ENCODE measurements at regions not wholly inside any gene's neighbourhood (a gene's known extent, or its start where the extent isn't known, plus 50 kb on each side); places are given as distances from the start of the nearest gene placed in this dataset.
A peak's percentile ranks its signal among the peaks of the same experiment; 100 is the strongest.
"Not testable (repeated sequence)": the region's sequence is repeated elsewhere in the genome, so short reads cannot be mapped to it uniquely, and the experiment has no call there.

GRCh38 chr3:164781755-164782154, 296.5 kb downstream of the SI start:
- H3K9me3 ChIP-seq: peaks cover 9% of the 10 kb centered on the region
- H3K27ac ChIP-seq: no peak overlapping the region
- H3K4me3 ChIP-seq: no peak overlapping the region
- H3K36me3 ChIP-seq: no peaks in the 10 kb centered on the region
- H3K4me1 ChIP-seq: no peaks in the 10 kb centered on the region
- H3K4me2 ChIP-seq: no peak overlapping the region
- TF ChIP-seq Cebpa-rat (IDR thresholded peaks at IDR 0.05): no peak
- H3K9ac ChIP-seq: no peak overlapping the region
- H3K27me3 ChIP-seq: no peaks in the 10 kb centered on the region
- H4K20me1 ChIP-seq: no peaks in the 10 kb centered on the region

DNA sequence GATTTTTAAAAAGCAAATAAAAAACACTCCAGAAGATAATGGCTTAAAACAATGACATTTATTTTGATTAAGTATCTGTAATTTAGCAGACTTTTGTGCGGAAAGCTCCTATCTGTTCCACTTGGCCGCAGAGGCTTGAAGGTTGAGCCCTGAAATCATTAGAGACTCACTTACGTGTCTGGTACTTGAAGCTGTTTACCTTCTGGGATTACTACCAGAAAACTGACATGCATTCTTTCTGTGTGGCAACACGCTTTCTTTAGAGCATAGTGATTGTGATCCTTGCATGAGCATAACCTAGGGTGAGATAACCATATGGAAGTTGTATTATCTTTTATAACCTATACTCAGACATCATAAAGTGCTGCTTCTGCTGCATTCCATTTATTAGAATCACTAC, 298.5 kb downstream of the SI start:
- Histone ChIP-seq H3K4me1 (no peaks in the 10 kb centered on the region), H3K27ac (no peak overlapping the region), H3K4me2 (no peak overlapping the region), H4K20me1 (no peaks in the 10 kb centered on the region), H3K9ac (no peak overlapping the region), H3K36me3 (no peaks in the 10 kb centered on the region), H3K9me3 (peaks cover 9% of the 10 kb centered on the region), H3K27me3 (no peaks in the 10 kb centered on the region), H3K4me3 (no peak overlapping the region)
- no peak for TF ChIP-seq Cebpa-rat (IDR thresholded peaks at IDR 0.05)

DNA sequence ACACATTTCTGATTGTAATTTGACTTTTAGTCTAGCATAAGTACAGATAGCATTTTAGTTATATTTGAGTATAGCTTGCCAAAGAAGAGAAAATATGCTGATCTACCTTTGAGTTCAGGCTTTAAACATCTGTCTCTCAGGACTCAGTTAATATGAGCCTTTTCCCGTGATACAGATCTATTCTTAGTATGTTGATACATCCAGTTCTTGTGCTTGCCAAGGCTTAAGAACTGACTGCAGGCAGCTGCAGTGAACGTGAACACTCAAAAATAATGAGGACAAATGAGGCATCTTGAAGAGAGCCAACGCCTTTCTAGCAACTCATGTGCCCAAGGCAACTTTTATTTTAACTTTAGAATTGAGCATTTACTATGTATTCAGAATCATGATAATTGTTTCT, 325.5 kb downstream of the SI start:
- no peaks in the 10 kb centered on the region for H3K9me3 ChIP-seq
- H3K9ac ChIP-seq: no peak overlapping the region
- TF ChIP-seq Cebpa-rat (IDR thresholded peaks at IDR 0.05): no peak
- no peak overlapping the region for H3K27ac ChIP-seq
- H3K36me3 ChIP-seq: no peaks in the 10 kb centered on the region
- H3K4me1 ChIP-seq: no peaks in the 10 kb centered on the region
- no peaks in the 10 kb centered on the region for H3K27me3 ChIP-seq
- H3K4me2 ChIP-seq: no peak overlapping the region
- no peaks in the 10 kb centered on the region for H4K20me1 ChIP-seq
- no peak overlapping the region for H3K4me3 ChIP-seq

- TF ChIP-seq Cebpa-rat (IDR thresholded peaks at IDR 0.05): no peak
- H3K4me3 ChIP-seq: no peak overlapping the region
- no peaks in the 10 kb centered on the region for H4K20me1 ChIP-seq
- H3K4me2 ChIP-seq: no peak overlapping the region
- H3K4me1 ChIP-seq: no peaks in the 10 kb centered on the region
- no peak overlapping the region for H3K27ac ChIP-seq
- no peak overlapping the region for H3K9ac ChIP-seq
- no peaks in the 10 kb centered on the region for H3K9me3 ChIP-seq
- H3K27me3 ChIP-seq: no peaks in the 10 kb centered on the region
- no peaks in the 10 kb centered on the region for H3K36me3 ChIP-seq
Observed at GRCh38 chr3:164748626-164749025, 329.7 kb downstream of the SI start.

DNA sequence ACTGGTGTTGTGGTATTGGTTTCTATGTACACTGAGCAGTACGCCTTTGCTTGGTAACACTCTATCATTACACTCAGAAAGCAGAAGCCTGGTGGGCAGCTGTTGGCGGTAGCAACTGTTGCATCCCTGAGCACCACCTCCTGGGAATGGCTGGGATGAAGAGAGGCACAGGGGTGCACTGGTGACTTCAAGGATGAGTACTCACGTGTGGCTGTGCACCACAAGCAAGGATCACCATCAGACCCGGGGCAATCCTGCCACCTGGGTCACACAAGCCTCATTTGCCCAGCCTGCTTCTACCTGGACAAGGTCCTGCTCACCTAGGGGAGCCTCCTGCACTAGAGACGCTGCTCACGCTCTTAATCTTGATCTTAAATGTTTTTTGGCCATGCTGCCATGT, 336.4 kb downstream of the SI start:
- no peaks in the 10 kb centered on the region for H3K36me3 ChIP-seq
- no peaks in the 10 kb centered on the region for H3K9me3 ChIP-seq
- no peak overlapping the region for H3K4me2 ChIP-seq
- no peak overlapping the region for H3K27ac ChIP-seq
- H3K9ac ChIP-seq: no peak overlapping the region
- no peaks in the 10 kb centered on the region for H3K27me3 ChIP-seq
- no peaks in the 10 kb centered on the region for H4K20me1 ChIP-seq
- no peak for TF ChIP-seq Cebpa-rat (IDR thresholded peaks at IDR 0.05)
- H3K4me1 ChIP-seq: no peaks in the 10 kb centered on the region
- no peak overlapping the region for H3K4me3 ChIP-seq

- no peak for TF ChIP-seq Cebpa-rat (IDR thresholded peaks at IDR 0.05)
- Histone ChIP-seq H3K4me2 (no peak overlapping the region), H3K9me3 (no peaks in the 10 kb centered on the region), H3K4me1 (no peaks in the 10 kb centered on the region), H3K36me3 (no peaks in the 10 kb centered on the region), H4K20me1 (no peaks in the 10 kb centered on the region), H3K9ac (no peak overlapping the region), H3K4me3 (no peak overlapping the region), H3K27ac (no peak overlapping the region), H3K27me3 (no peaks in the 10 kb centered on the region)
Observed at GRCh38 chr3:164737174-164737573, 341.1 kb downstream of the SI start.

GRCh38 chr3:164732166-164732565, 346.1 kb downstream of the SI start:
- Histone ChIP-seq H3K4me2 (no peak overlapping the region), H3K9me3 (no peaks in the 10 kb centered on the region), H3K36me3 (no peaks in the 10 kb centered on the region), H3K27me3 (no peaks in the 10 kb centered on the region), H3K4me3 (no peak overlapping the region), H4K20me1 (no peaks in the 10 kb centered on the region), H3K9ac (no peak overlapping the region), H3K27ac (no peak overlapping the region), H3K4me1 (no peaks in the 10 kb centered on the region)
- no peak for TF ChIP-seq Cebpa-rat (IDR thresholded peaks at IDR 0.05)

DNA sequence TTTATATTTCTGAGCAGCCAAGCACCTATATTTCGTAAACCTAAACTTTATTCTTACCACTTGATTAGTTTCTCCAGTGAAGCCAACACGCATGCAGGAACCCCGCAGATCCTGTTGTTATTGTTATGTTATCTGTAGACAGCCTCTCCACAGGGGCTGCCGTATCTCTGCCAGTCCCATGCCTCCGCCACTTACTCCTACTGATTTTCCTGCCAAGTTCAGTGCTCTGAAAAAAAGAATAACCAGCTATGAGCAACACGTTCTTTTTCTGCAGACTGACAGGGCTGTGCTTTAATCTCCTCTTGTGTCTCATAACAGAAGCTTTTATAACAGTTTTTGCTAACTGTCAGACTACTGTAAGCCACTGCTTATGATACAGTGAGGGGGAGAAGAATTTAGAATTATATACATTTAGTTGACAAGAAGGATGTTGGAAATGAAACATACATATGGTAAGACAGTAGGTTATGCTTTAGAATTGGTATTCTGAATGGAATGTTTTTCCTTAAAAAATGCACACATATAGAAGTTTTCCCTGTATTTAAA, 347.4 kb downstream of the SI start:
- Histone ChIP-seq H3K4me3 (no peak overlapping the region), H3K9ac (no peak overlapping the region), H3K27me3 (no peaks in the 10 kb centered on the region), H4K20me1 (no peaks in the 10 kb centered on the region), H3K27ac (no peak overlapping the region), H3K36me3 (no peaks in the 10 kb centered on the region), H3K9me3 (no peaks in the 10 kb centered on the region), H3K4me1 (no peaks in the 10 kb centered on the region), H3K4me2 (no peak overlapping the region)
- TF ChIP-seq Cebpa-rat (IDR thresholded peaks at IDR 0.05): no peak

- H3K36me3 ChIP-seq: no peaks in the 10 kb centered on the region
Observed at GRCh38 chr3:164723396-164723795, 354.9 kb downstream of the SI start.

GRCh38 chr3:164702808-164703207, 375.5 kb downstream of the SI start:
- not testable (repeated sequence) for H3K4me3 ChIP-seq, H3K9ac ChIP-seq, H3K36me3 ChIP-seq, H3K27ac ChIP-seq, H3K27me3 ChIP-seq, H3K9me3 ChIP-seq, H4K20me1 ChIP-seq, H3K4me1 ChIP-seq, H3K4me2 ChIP-seq

More at GRCh38 chr3:164723396-164723795, 354.9 kb downstream of the SI start:
- Histone ChIP-seq H3K9me3 (no peaks in the 10 kb centered on the region), H3K9ac (no peak overlapping the region), H4K20me1 (no peaks in the 10 kb centered on the region), H3K4me1 (peaks cover 9% of the 10 kb centered on the region), H3K4me3 (no peak overlapping the region), H3K27me3 (no peaks in the 10 kb centered on the region), H3K27ac (no peak overlapping the region), H3K4me2 (peak overlapping the region; percentile 33; the same call in 1 of the 2 replicates)
- no peak for TF ChIP-seq Cebpa-rat (IDR thresholded peaks at IDR 0.05)

- H3K36me3 ChIP-seq: no peaks in the 10 kb centered on the region
- H4K20me1 ChIP-seq: no peaks in the 10 kb centered on the region
- TF ChIP-seq Cebpa-rat (IDR thresholded peaks at IDR 0.05): no peak
- H3K4me1 ChIP-seq: no peaks in the 10 kb centered on the region
- no peaks in the 10 kb centered on the region for H3K9me3 ChIP-seq
- H3K4me2 ChIP-seq: no peak overlapping the region
- no peak overlapping the region for H3K9ac ChIP-seq
- no peak overlapping the region for H3K4me3 ChIP-seq
- H3K27ac ChIP-seq: no peak overlapping the region
- H3K27me3 ChIP-seq: no peaks in the 10 kb centered on the region
Observed at GRCh38 chr3:164687902-164688301, 390.4 kb downstream of the SI start.

Measured in BLaER1 (cell line).